ENCODE measurements at regions not wholly inside any gene's neighbourhood (a gene's known extent, or its start where the extent isn't known, plus 50 kb on each side); places are given as distances from the start of the nearest gene placed in this dataset.

GRCh38 chr12:13769966-13770365 is 211.4 kb downstream of the GRIN2B start:
- intact Hi-C loops (cut with micrococcal nuclease), result no loop called here

GRCh38 chr12:13769273-13769672 is 212.1 kb downstream of the GRIN2B start:
- intact Hi-C loops (cut with micrococcal nuclease), result no loop called here

GRCh38 chr12:13764748-13765147 is 216.7 kb downstream of the GRIN2B start:
- intact Hi-C loops (cut with micrococcal nuclease), result no loop called here

GRCh38 chr12:13749389-13749788 is 232.0 kb downstream of the GRIN2B start:
- intact Hi-C loops (cut with micrococcal nuclease), result no loop called here

GRCh38 chr12:13745111-13745860 is 236.1 kb downstream of the GRIN2B start:
- intact Hi-C loops (cut with micrococcal nuclease), result no loop called here

GRCh38 chr12:13744561-13744960 is 236.8 kb downstream of the GRIN2B start:
- intact Hi-C loops (cut with micrococcal nuclease), result no loop called here

- intact Hi-C loops (cut with micrococcal nuclease), result no loop called here
Measured at GRCh38 chr12:13740149-13740545, 241.3 kb downstream of the GRIN2B start.

GRCh38 chr12:13735734-13736133 is 245.7 kb downstream of the GRIN2B start:
- intact Hi-C loops (cut with micrococcal nuclease), result loop anchor here (10.0 kb wide), 1 partner anchor 429 kb away; no protein-coding TSS in a partner anchor

GRCh38 chr12:13734584-13735152 is 246.7 kb downstream of the GRIN2B start:
- intact Hi-C loops (cut with micrococcal nuclease), result loop anchor here (10.0 kb wide), 1 partner anchor 430 kb away; no protein-coding TSS in a partner anchor

GRCh38 chr12:13727707-13728195 is 253.7 kb downstream of the GRIN2B start:
- intact Hi-C loops (cut with micrococcal nuclease), result no loop called here

- intact Hi-C loops (cut with micrococcal nuclease), result no loop called here
Measured at GRCh38 chr12:13725049-13725448, 256.4 kb downstream of the GRIN2B start.

GRCh38 chr12:13724136-13724535 is 257.3 kb downstream of the GRIN2B start:
- intact Hi-C loops (cut with micrococcal nuclease), result no loop called here

- intact Hi-C loops (cut with micrococcal nuclease), result no loop called here
Measured at GRCh38 chr12:13719986-13720385, 261.4 kb downstream of the GRIN2B start.

GRCh38 chr12:13718271-13718670 is 263.1 kb downstream of the GRIN2B start:
- intact Hi-C loops (cut with micrococcal nuclease), result no loop called here

- intact Hi-C loops (cut with micrococcal nuclease), result no loop called here
Measured at GRCh38 chr12:13716119-13716518, 265.3 kb downstream of the GRIN2B start.

- intact Hi-C loops (cut with micrococcal nuclease), result no loop called here
Measured at GRCh38 chr12:13713556-13714410, 267.6 kb downstream of the GRIN2B start.

GRCh38 chr12:13707829-13708228 is 273.6 kb downstream of the GRIN2B start:
- intact Hi-C loops (cut with micrococcal nuclease), result no loop called here

GRCh38 chr12:13702381-13702780 is 279.0 kb downstream of the GRIN2B start:
- intact Hi-C loops (cut with micrococcal nuclease), result no loop called here

GRCh38 chr12:13701502-13701901 is 279.9 kb downstream of the GRIN2B start:
- intact Hi-C loops (cut with micrococcal nuclease), result no loop called here

GRCh38 chr12:13697973-13698372 is 283.4 kb downstream of the GRIN2B start:
- intact Hi-C loops (cut with micrococcal nuclease), result no loop called here

GRCh38 chr12:13695781-13696180 is 285.6 kb downstream of the GRIN2B start:
- intact Hi-C loops (cut with micrococcal nuclease), result no loop called here

- intact Hi-C loops (cut with micrococcal nuclease), result no loop called here
Measured at GRCh38 chr12:13692332-13692731, 289.1 kb downstream of the GRIN2B start.

All from T-helper 1 cell treated with Interleukin-12 subunit alpha and Interleukin-12 subunit beta and Interleukin-4 antibody, amounts not matched to agents 30 ng/mL and 1 ng/mL, for 36 hours (primary cell).